Stimulated activated CD4-positive, alpha-beta T cell treated with anti-CD3 and anti-CD28 coated beads, Interleukin-1b, Interleukin-23, amount 100 ng/mL, for 4 hours (primary cell): ENCODE measurements at regions not wholly inside any gene's neighbourhood (a gene's known extent, or its start where the extent isn't known, plus 50 kb on each side); places are given as distances from the start of the nearest gene placed in this dataset.
"Not testable (repeated sequence)": the region's sequence is repeated elsewhere in the genome, so short reads cannot be mapped to it uniquely, and the experiment has no call there.

Experiments used
- DNase-seq, 2 donors: peaks; one replicate each; pipeline ENCODE4 v3.0.0-alpha.2; 2020; ENCODE audit warnings: low read depth in 2 of 2

GRCh38 chr10:80946957-80947726 lies 409.4 kb downstream of the SH2D4B start:
- no peak for DNase-seq

- DNase-seq = no peak
Observed at GRCh38 chr10:80949785-80950184, 412.1 kb downstream of the SH2D4B start.

- DNase-seq = no peak
Observed at GRCh38 chr10:80952436-80952835, 414.7 kb downstream of the SH2D4B start.

- DNase-seq = no peak
Observed at GRCh38 chr10:80957161-80957560, 419.5 kb downstream of the SH2D4B start.

- no peak for DNase-seq
Observed at GRCh38 chr10:80964179-80964578, 426.5 kb downstream of the SH2D4B start.

GRCh38 chr10:80964955-80965614 lies 427.4 kb downstream of the SH2D4B start:
- no peak for DNase-seq

GRCh38 chr10:80966326-80966986 lies 428.8 kb downstream of the SH2D4B start:
- DNase-seq = no peak

GRCh38 chr10:80967357-80967756 lies 429.7 kb downstream of the SH2D4B start:
- not testable (repeated sequence) for DNase-seq

- no peak for DNase-seq
Observed at GRCh38 chr10:80968903-80969302, 431.2 kb downstream of the SH2D4B start.

- no peak for DNase-seq
Observed at GRCh38 chr10:80971461-80971860, 433.8 kb downstream of the SH2D4B start.

- no peak for DNase-seq
Observed at GRCh38 chr10:80976658-80977057, 439.0 kb downstream of the SH2D4B start.

- no peak for DNase-seq
Observed at GRCh38 chr10:80985102-80985501, 447.4 kb downstream of the SH2D4B start.

- DNase-seq = no peak
Observed at GRCh38 chr10:80986596-80986995, 448.9 kb downstream of the SH2D4B start.

GRCh38 chr10:80988755-80989154 lies 451.1 kb downstream of the SH2D4B start:
- no peak for DNase-seq

GRCh38 chr10:80996615-80997193 lies 459.0 kb downstream of the SH2D4B start:
- no peak for DNase-seq

- DNase-seq = no peak
Observed at GRCh38 chr10:81000781-81001180, 463.1 kb downstream of the SH2D4B start.

- DNase-seq = no peak
Observed at GRCh38 chr10:81002382-81002781, 464.7 kb downstream of the SH2D4B start.

- no peak for DNase-seq
Observed at GRCh38 chr10:81007872-81008271, 470.2 kb downstream of the SH2D4B start.

GRCh38 chr10:81008726-81009125 lies 471.0 kb downstream of the SH2D4B start:
- DNase-seq = no peak

GRCh38 chr10:81009296-81009695 lies 471.6 kb downstream of the SH2D4B start:
- DNase-seq = no peak

GRCh38 chr10:81013771-81014170 lies 476.1 kb downstream of the SH2D4B start:
- DNase-seq = no peak
